HEK293T (cell line): ENCODE measurements at regions not wholly inside any gene's neighbourhood (a gene's known extent, or its start where the extent isn't known, plus 50 kb on each side); places are given as distances from the start of the nearest gene placed in this dataset.

Source experiments
- FOXM1 ChIP-seq: fragments of 450-650 bp; IDR thresholded peaks from 2 replicates; pipeline ENCODE4 v1.6.1; 2017; ENCODE audit warnings: mild to moderate bottlenecking, borderline replicate concordance
- NFRKB ChIP-seq: fragments of 450-650 bp; IDR thresholded peaks from 2 replicates; pipeline ENCODE4 v1.6.1; 2016; ENCODE audit warnings: mild to moderate bottlenecking, moderate library complexity
- TARDBP ChIP-seq: fragments of 450-650 bp; IDR thresholded peaks from 2 replicates; pipeline ENCODE4 v1.6.1; 2016

DNA sequence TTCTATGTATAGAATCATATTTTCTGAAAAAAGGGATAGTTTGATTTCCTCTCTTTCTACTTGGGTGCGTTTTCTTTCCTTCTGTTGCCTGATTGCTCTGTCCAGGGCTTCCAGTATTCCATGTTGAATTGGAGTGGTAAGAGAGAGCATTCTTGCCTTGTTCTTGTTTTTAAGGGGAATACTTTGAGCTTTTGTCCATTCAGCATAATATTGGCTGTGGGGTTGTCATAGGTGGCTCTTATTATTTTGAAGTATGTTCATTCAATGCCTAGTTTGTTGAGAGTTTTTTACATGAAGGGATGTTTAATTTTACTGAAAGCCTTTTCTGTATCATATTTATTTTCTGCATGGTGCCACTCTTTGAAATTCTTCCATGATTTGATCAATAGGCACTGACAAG lies 173.5 kb upstream of the IRS2 start:
- TF ChIP-seq TARDBP (no peak), FOXM1 (no peak), NFRKB (no peak)
